WTC11 (cell line): ENCODE measurements at regions not wholly inside any gene's neighbourhood (a gene's known extent, or its start where the extent isn't known, plus 50 kb on each side); places are given as distances from the start of the nearest gene placed in this dataset.

ENCODE experiments used
- ATAC-seq: fragments of 200-7000 bp; cut with Tn5 transposase; 2 replicates; pipeline ENCODE4 v1.10.0; 2021; ENCODE audit warnings: mild to moderate bottlenecking, moderate library complexity
- CTCF ChIA-PET: fragments of 300-600 bp; sonication (Branson Sonifier 250); formaldehyde crosslinking; loops from one replicate; lab custom pipeline; 2021; ENCODE audit warnings: antibody characterized with exemption; lab: Charles Lee
- POLR2A ChIA-PET: fragments of 350-600 bp; sonication (Branson Sonifier 250); formaldehyde crosslinking; loops from one replicate; lab custom pipeline; 2021; ENCODE audit warnings: antibody characterized with exemption; lab: Charles Lee
- DNase-seq: peaks from one replicate; pipeline ENCODE4 v3.0.0; 2021; ENCODE audit warnings: low spot score
- H3K27ac Mint-ChIP-seq: 2 replicates; pipeline ENCODE4 v1.8.0; 2021; ENCODE audit warnings: mixed read lengths
- H3K27me3 Mint-ChIP-seq: 2 replicates; pipeline ENCODE4 v1.8.0; 2021; ENCODE audit warnings: low read depth, mild to moderate bottlenecking, moderate library complexity, mixed read lengths
- H3K36me3 Mint-ChIP-seq: 2 replicates; pipeline ENCODE4 v1.8.0; 2021; ENCODE audit warnings: mixed read lengths
- H3K4me1 Mint-ChIP-seq: 2 replicates; pipeline ENCODE4 v1.8.0; 2022; ENCODE audit warnings: mixed read lengths
- H3K4me3 Mint-ChIP-seq: 2 replicates; pipeline ENCODE4 v1.8.0; 2021; ENCODE audit warnings: mild to moderate bottlenecking, moderate library complexity, mixed read lengths
- H3K9me3 Mint-ChIP-seq: 2 replicates; pipeline ENCODE4 v1.8.0; 2021; ENCODE audit warnings: mixed read lengths
- AFF4 ChIP-seq: sonication (generic); formaldehyde crosslinking; IDR thresholded peaks from 2 replicates; pipeline ENCODE4 v1.8.1; 2023; ENCODE audit warnings: mild to moderate bottlenecking, missing genetic modification reagents, borderline replicate concordance
- ATF6 ChIP-seq: sonication (generic); formaldehyde crosslinking; IDR thresholded peaks from 2 replicates; pipeline ENCODE4 v1.8.1; 2023; ENCODE audit warnings: mild to moderate bottlenecking, missing genetic modification reagents
- E2F1 ChIP-seq: sonication (generic); formaldehyde crosslinking; IDR thresholded peaks from 2 replicates; pipeline ENCODE4 v1.8.0; 2022; ENCODE audit warnings: mild to moderate bottlenecking, missing genetic modification reagents
- E2F4 ChIP-seq: sonication (generic); formaldehyde crosslinking; IDR thresholded peaks from 2 replicates; pipeline ENCODE4 v1.8.1; 2022; ENCODE audit warnings: low read depth, mild to moderate bottlenecking, moderate library complexity, missing genetic modification reagents, borderline replicate concordance
- EMX1 ChIP-seq: fragments of 250-450 bp; sonication (Bioruptor Pico); IDR thresholded peaks from 2 replicates; pipeline ENCODE4 v1.8.0; 2021; ENCODE audit warnings: mild to moderate bottlenecking
- GTF2I ChIP-seq: fragments of 250-450 bp; sonication (Bioruptor Pico); conservative IDR thresholded peaks from 2 replicates; pipeline ENCODE4 v1.4.0; 2021; ENCODE audit warnings: mild to moderate bottlenecking
- HMGA2 ChIP-seq: fragments of 250-450 bp; sonication (Bioruptor Pico); IDR thresholded peaks from 2 replicates; pipeline ENCODE4 v1.4.0; 2021; ENCODE audit warnings: mild to moderate bottlenecking, moderate library complexity
- IRF2 ChIP-seq: sonication (generic); formaldehyde crosslinking; IDR thresholded peaks from 2 replicates; pipeline ENCODE4 v1.8.0; 2022; ENCODE audit warnings: low read depth, missing genetic modification reagents, borderline replicate concordance
- JUN ChIP-seq: sonication (generic); formaldehyde crosslinking; IDR thresholded peaks from 2 replicates; pipeline ENCODE4 v1.8.0; 2023; ENCODE audit warnings: mild to moderate bottlenecking, missing genetic modification reagents
- KAT7 ChIP-seq: sonication (generic); formaldehyde crosslinking; IDR thresholded peaks from 2 replicates; pipeline ENCODE4 v1.8.1; 2023; ENCODE audit warnings: missing genetic modification reagents, mild to moderate bottlenecking, borderline replicate concordance
- MLX ChIP-seq: sonication (generic); formaldehyde crosslinking; IDR thresholded peaks from 2 replicates; pipeline ENCODE4 v1.8.1; 2023; ENCODE audit warnings: mild to moderate bottlenecking, missing genetic modification reagents, moderate library complexity
- MYBL2 ChIP-seq: sonication (generic); formaldehyde crosslinking; IDR thresholded peaks from 2 replicates; pipeline ENCODE4 v1.8.1; 2023; ENCODE audit warnings: mild to moderate bottlenecking, moderate library complexity, missing genetic modification reagents
- NR3C1 ChIP-seq: sonication (generic); formaldehyde crosslinking; conservative IDR thresholded peaks from 2 replicates; pipeline ENCODE4 v1.8.1; 2023; ENCODE audit warnings: low read depth, mild to moderate bottlenecking, missing genetic modification reagents
- SMAD4 ChIP-seq: sonication (generic); formaldehyde crosslinking; IDR thresholded peaks from 2 replicates; pipeline ENCODE4 v1.8.0; 2022; ENCODE audit warnings: mild to moderate bottlenecking, missing genetic modification reagents
- SP1 ChIP-seq: sonication (generic); formaldehyde crosslinking; conservative IDR thresholded peaks from 2 replicates; pipeline ENCODE4 v1.8.1; 2022; ENCODE audit warnings: missing genetic modification reagents
- STAT6 ChIP-seq: sonication (generic); formaldehyde crosslinking; conservative IDR thresholded peaks from 2 replicates; pipeline ENCODE4 v1.8.1; 2023; ENCODE audit warnings: mild to moderate bottlenecking, low read depth, missing genetic modification reagents, moderate library complexity
- TCF7 ChIP-seq: sonication (generic); formaldehyde crosslinking; IDR thresholded peaks from 2 replicates; pipeline ENCODE4 v1.8.0; 2022; ENCODE audit warnings: mild to moderate bottlenecking, low read depth, missing genetic modification reagents, moderate library complexity
- USF2 ChIP-seq: sonication (generic); formaldehyde crosslinking; IDR thresholded peaks from 2 replicates; pipeline ENCODE4 v1.8.1; 2023; ENCODE audit warnings: mild to moderate bottlenecking, missing genetic modification reagents, moderate library complexity
- ZSCAN18 ChIP-seq: fragments of 250-450 bp; sonication (Bioruptor Pico); IDR thresholded peaks from 2 replicates; pipeline ENCODE4 v2.1.2; 2022; ENCODE audit warnings: mild to moderate bottlenecking, moderate library complexity

- peaks cover 44% of the 10 kb centered on the region for H3K9me3 Mint-ChIP-seq
- no peak overlapping the region for H3K4me3 Mint-ChIP-seq
- DNase-seq: no peak
- peaks cover 3% of the 10 kb centered on the region; the same call in 1 of the 2 replicates for H3K27me3 Mint-ChIP-seq
- ChIA-PET CTCF (interaction anchor here (1.6 kb wide), 1 partner anchor 14 kb away, joined by 3 read pairs; no protein-coding TSS in a partner anchor), POLR2A (no interaction called here)
- H3K4me1 Mint-ChIP-seq: peaks cover 5% of the 10 kb centered on the region; the same call in 1 of the 2 replicates
- TF ChIP-seq MLX (CRISPR knock-in tag) (no peak), STAT6 (CRISPR knock-in tag) (no peak), MYBL2 (CRISPR knock-in tag) (no peak), USF2 (no peak), ZSCAN18 (CRISPR knock-in tag) (no peak), KAT7 (no peak), E2F4 (CRISPR knock-in tag) (no peak), ATF6 (CRISPR knock-in tag) (no peak), TCF7 (CRISPR knock-in tag) (no peak), HMGA2 (CRISPR knock-in tag) (no peak), E2F1 (CRISPR knock-in tag) (no peak), GTF2I (CRISPR knock-in tag) (no peak), SP1 (CRISPR knock-in tag) (no peak)
- peaks cover 28% of the 10 kb centered on the region for H3K36me3 Mint-ChIP-seq
- no peak overlapping the region for H3K27ac Mint-ChIP-seq
- no peak for ATAC-seq
Measured at GRCh38 chr21:19540287-19540686, 1136.7 kb upstream of the TMPRSS15 start.

- no peak for TF ChIP-seq USF2
- TF ChIP-seq SMAD4: no peak
- TF ChIP-seq JUN (CRISPR knock-in tag): no peak
- TF ChIP-seq EMX1 (CRISPR knock-in tag): no peak
- no peak for TF ChIP-seq AFF4
- no peak for TF ChIP-seq IRF2 (CRISPR knock-in tag)
- no peak for TF ChIP-seq NR3C1
- Mint-ChIP-seq H3K9me3 (peaks cover 47% of the 10 kb centered on the region), H3K36me3 (peaks cover 40% of the 10 kb centered on the region), H3K4me1 (peaks cover 5% of the 10 kb centered on the region; the same call in 1 of the 2 replicates), H3K27me3 (peaks cover 5% of the 10 kb centered on the region; the same call in 1 of the 2 replicates), H3K27ac (no peak overlapping the region), H3K4me3 (no peak overlapping the region)
- ChIA-PET CTCF (interaction anchor here (1.6 kb wide), 1 partner anchor 12 kb away, joined by 3 read pairs; no protein-coding TSS in a partner anchor), POLR2A (no interaction called here)
- ATAC-seq (no peak), DNase-seq (no peak)
Measured at GRCh38 chr21:19541602-19542001, 1138.0 kb upstream of the TMPRSS15 start.
